GM19397 (cell line): ENCODE measurements at regions not wholly inside any gene's neighbourhood (a gene's known extent, or its start where the extent isn't known, plus 50 kb on each side); places are given as distances from the start of the nearest gene placed in this dataset.
"Not testable (repeated sequence)": the region's sequence is repeated elsewhere in the genome, so short reads cannot be mapped to it uniquely, and the experiment has no call there.

Experiments
- ATAC-seq: cut with Tn5 transposase; IDR thresholded peaks from one replicate; pipeline ENCODE4 v1.9.1; 2021; ENCODE audit warnings: mild to moderate bottlenecking, moderate library complexity; ENCODE audit not compliant: unreplicated experiment

DNA sequence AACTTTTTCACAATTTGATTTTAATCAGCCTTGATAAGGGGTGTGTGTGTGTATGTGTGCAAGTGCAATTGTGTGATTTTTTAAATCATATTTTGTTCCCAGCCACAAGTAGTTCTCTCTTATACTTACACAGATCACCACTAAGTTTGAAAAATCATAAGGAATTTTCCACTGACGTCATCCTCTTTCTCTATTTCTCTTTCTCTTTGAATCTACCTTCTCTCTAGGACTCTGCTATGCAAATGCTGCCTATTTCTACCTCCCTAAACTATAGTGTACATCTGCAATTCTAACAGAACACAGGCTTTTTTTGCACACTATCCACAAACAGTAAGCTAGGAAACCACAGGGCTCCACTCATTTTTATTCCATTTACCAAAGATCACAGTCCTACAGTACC is 254.6 kb upstream of the CYLC2 start:
- no peak for ATAC-seq

DNA sequence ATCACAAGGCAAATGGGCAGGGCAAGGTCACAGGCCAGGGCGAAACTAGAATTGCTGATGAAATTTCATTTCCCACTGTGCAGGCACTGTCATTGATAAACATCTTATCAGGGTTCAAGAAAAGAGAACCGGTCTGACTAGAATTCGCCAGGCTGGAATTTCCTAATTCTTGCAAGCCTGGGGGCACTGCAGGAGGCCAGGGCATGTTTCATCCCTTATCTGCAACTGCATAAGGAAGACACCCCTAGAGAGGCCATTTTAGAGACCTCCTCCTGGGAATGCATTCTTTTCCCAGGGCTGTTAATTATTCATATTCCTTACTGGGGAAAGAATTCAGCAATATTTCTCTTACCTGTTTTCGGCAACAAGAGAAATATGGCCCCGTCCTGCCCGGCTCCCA is 266.2 kb upstream of the CYLC2 start:
- ATAC-seq: no peak

DNA sequence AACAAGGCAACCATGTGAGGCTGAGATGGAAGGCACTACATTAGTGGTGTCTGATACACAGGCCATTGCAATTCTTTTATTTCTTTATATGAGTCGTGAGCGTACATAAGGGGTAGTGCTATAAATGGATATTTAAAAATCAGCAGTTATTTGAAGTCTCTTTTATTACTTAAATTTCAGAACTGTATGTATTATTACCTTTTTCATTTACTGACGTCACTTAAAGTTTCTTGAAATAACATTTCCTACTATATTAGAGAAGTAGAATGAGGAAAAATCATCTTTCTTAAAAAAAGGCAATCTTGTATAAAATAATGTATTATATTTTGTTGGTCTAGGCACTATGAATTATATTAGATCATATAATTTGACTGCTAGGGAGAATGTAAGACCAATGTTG is 280.9 kb upstream of the CYLC2 start:
- ATAC-seq: no peak

DNA sequence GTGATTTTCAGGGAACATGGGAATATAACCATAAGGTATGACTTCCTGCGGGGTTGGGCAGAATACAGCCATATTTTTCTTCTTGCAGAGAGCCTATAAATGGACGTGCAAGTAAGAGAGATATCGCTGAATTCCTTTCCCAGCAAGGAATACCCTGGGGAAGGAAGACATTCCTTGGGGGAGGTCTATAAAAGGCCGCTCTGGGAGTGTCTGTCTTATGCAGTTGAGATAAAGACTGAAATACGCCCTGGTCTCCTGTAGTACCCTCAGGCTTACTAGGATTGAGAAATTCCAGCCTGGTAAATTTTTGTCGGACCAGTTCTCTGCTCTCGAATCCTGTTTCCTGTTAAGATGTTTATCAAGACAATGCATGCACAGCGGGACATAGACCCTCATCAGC is 282.2 kb upstream of the CYLC2 start:
- ATAC-seq: not testable (repeated sequence)

DNA sequence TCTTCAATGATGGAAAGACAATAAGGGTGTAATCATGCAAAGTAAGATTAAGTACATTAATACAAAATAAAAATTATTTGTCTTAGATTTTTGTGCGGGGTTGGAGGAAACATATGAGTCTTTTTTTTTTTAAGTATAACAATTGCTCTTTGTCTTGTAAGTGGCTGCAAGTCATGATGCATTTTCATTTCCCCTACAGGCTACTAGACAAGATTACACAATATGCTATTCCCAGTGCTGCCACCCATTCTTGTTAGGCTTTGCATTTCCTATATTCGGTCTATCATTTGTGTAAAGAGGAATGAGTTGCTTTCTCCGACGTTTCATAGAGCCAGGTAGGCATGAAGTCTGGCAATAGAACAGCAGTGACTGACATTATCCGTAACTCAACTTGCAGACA is 294.2 kb upstream of the CYLC2 start:
- no peak for ATAC-seq

DNA sequence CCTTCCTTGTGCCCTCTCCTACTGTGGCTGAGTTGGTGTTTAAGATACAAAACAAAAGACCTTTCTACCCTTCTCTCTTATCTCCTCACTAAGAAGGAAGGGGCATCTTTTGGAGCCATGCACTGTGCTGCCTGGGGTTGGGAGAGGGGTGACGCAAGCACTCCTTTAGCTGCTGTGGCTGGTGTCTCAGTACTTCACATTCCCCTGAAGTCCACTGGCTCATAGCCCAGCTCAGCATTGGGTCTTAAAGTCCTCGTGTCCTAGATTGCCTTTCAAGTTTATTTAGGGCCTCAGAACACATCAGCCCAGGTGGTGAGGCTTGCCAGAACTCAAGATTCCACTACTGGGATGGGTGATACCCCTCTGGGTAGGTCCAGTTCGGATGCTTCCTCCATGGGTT is 325.9 kb upstream of the CYLC2 start:
- ATAC-seq: no peak

DNA sequence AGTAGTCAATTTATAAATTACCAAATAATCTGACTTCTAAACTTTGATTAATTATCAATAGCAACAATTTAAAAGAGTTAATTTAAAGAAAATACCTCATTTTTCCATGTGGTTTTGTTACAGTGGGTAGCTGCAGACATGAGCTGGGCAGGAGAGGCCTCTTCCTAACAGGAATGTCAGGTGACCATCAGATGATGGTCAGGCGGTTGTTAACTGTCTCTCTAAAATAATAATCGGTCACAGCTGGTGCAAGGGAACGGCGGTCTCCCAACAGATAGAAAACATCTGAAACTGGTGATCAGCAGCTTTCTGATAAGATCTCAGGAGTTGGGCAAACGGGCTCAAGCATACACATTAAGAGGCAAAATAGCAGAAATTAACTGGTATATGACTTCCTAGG is 342.7 kb upstream of the CYLC2 start:
- ATAC-seq: no peak

DNA sequence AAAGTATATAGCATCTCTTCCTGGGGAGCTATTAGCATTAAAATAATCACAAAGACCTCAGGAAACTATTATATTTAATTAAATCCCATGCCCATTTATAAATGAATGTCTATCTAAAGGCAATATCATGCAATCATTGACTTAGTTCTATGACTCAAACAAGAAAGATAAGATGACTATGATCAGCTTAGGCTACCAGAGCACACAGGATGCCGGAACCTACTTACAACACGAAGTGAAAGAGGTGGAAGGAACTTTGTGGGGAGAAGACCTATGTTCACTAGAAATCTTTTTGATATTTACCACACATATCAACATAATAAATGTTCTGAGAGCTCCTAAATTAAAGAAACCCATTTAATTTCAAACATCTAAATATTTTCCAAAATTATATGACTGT is 344.2 kb upstream of the CYLC2 start:
- no peak for ATAC-seq

DNA sequence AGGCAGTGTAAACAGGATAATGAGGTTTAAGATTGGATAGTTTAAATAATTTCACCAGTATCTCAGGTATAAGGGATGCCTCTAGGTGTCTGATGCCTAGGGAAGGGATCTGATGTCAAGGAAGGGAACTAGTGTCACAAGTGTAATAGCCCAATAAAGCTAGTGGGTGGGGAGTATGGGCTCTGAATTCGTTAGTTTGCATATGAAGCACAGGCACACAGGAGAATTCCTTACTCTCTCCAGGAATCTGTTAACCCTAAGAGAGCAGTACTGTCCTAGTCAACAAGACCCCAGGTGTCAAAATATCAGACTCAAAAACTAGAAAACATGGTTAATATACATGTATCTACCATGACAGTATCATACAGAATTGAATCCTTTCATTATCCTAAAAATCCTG is 352.5 kb upstream of the CYLC2 start:
- ATAC-seq: no peak

DNA sequence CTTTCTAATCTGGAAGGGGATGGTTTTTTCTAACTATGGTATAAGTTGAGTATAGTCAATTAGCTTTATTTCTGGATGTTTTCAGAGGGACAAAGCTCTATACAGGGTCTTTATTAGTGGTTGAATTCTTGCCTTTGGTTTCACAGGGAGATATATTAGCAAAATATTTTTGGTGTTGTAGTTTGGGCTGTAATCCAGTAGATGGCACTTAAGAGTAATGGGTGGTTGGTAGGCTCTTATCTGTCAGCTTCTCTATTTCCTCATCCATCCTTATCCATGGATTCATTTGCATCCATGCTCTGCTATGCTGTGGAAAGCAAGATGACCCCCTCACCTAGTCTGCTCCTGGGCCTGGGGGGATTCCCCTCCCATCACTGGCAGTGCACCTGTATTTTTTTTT is 363.6 kb upstream of the CYLC2 start:
- no peak for ATAC-seq

DNA sequence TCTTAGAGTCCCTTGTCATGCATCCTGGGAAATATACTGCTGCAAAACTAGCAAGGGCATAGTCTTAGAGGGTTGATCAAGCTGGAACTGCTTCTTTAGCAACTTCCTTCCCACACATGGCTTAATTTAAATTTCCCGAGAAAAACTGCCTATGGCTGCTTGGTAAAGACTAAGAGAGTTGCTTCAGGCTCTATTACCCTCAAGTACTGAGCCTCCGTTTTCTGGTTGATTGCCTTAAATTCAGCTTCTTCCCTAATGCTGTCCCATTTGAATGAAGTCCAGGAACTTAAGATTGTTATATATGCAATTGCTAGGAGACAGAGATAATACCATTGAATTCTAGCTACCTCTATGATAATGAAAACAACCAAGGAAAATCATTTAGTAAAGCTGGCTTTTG is 385.7 kb upstream of the CYLC2 start:
- ATAC-seq: no peak

DNA sequence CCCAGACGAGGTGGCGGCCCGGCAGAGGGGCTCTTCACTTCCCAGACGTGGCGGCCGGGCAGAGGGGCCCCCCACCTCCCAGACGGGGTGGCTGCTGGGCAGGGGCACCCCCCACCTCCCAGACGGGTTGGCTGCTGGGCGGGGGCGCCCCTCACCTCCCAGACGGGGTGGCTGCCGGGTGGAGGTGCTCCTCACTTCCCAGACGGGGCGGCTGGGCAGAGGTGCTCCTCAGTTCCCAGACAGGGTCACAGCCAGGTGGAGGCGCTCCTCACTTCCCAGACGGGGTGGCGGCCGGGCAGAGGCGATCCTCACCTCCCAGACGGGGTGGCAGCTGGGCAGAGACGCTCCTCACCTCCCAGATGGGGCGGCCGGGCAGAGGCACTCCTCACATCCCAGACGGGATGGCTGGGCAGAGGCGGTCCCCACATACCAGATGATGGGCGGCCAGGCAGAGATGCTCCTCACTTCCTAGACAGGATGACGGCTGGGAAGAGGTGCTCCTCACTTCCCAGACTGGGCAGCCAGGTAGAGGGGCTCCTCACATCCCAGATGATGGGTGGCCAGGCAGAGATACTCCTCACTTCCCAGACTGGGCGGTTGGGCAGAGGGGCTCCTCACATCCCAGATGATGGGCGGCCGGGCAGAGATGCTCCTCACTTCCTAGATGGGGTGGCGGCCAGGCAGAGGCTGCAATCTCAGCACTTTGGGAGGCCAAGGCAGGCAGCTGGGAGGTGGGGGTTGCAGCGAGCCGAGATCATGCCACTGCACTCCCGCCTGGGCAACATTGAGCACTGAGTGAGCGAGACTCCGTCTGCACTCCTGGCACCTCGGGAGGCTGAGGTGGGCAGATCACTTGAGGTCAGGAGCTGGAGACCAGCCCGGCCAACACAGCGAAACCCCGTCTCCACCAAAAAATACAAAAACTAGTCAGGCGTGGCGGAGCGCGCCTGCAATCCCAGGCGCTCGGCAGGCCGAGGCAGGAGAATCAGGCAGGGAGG is 391.6 kb upstream of the CYLC2 start:
- ATAC-seq: not testable (repeated sequence)

DNA sequence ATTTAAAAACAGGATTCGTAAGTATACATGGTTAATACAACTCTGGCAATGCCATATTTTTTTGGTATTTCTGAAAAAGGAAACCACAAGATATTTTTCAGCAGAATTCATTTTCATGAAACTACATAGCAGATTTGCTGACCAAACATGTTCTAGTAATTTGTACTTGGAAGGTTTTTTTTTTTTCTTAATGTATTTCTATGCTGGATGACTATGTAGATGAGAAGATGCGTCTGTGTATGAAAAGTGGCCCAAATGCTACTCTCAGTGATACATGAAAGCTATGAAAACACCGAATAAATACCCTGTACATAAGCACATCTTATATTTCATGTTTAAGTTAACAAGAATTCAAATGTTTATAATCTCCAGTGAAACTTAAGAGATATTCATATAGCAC is 400.9 kb upstream of the CYLC2 start:
- ATAC-seq: no peak

DNA sequence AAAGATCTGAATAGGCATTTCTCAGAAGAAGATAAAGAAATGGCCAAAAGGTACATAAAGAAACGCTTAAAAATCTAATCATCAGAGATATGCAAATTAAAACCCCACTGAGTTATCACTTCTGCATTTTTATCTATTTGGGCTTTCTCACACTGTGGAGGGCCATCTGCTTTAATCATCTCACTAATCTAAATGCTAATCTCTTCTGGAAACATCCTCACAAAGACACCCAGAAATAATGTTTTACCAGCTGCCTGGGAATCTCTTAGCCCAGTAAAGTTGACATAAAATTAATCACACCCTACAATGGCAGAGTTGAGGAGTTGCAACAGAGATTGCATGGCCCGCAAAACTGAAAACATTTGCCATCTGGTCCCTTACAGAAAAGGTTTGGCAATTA is 407.9 kb upstream of the CYLC2 start:
- no peak for ATAC-seq

DNA sequence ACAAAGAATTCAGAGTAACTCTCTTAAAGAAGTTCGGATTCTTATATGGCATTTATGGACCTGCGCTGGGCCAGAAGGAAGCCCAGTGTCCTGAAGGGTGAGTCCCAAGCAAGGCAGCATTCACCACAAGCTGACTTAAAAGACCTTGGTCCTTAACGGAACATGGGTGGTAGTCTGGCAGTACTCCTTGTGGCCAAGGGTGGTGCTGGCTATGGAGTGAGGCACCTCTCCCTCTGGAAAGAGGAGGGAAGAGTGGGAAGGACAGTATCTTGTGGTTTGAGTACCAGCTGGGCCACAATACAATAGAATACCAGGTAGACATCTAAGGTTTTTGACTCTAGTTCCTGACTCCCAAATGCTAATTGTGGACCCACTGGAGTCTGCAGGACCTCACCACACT is 425.7 kb upstream of the CYLC2 start:
- no peak for ATAC-seq

DNA sequence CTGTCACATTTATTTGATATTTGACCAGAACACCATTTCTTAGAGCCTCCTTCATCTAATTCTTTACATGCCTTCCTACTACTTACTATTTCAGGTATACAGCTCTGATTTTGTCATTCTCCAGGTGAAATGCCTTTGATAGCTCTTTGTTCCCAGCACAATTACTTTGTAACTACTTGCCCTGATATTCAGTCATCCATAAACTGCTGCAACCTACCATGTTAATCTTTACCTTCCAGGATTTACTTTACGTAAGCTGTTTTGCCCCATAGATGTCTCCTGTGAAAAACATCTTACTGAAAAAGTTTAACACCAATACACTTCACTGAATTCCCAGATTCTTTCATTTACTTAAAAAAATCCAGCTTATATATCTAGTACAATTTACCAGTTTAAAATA is 443.8 kb upstream of the CYLC2 start:
- ATAC-seq: no peak

DNA sequence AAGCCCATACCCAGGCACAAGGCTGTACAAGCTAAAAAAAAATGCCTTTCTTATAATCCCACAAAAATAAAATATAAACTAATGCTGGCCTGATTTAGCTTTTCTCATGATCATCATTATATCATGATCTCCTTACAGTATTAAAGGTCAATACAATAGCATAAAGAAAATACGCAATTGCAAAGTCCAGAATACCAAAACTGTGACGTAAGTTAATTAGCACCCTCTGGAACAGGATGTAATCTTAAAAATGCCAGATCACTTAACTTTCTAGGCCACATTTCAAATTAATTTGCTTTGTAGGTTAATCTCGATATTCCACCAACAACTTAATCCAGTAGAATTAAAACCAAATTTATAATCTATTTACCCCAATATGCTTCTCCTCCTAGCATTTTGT is 444.2 kb upstream of the CYLC2 start:
- no peak for ATAC-seq

DNA sequence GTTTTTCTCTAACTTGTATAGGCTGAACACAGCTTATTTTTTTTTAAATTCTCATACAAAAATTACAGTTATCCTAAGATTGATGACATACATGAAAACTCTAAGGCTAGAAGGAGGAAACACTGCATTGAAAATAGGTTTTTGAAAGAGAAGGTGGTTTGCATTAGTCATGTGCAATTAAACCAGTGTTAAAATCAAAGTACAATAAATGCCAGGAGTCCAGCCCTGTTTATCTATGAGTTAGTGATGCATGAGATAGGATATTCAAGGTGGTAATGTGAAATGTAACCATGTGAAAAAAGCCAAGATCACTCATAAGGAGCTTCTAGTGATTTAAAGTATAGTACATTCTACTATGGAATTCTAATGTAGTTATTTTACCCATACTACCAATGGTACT is 444.9 kb upstream of the CYLC2 start:
- no peak for ATAC-seq

DNA sequence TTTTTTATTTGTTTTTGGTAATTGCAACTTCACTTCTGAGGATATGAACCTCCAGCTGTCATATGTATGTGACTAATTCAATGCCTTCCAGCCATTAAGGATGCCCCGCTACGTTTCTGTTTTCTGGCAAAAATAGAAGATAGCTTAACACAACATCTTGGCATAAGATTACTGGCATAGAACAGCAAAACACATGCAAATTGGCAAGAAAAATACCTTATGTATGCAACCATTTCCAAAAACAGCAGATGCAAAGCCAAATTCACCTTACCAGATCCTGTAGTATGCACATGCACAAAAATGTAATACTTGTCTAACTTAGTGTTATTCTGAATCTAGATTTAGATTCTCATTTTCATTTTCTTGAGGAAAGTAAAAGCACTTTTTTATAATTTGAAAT is 461.1 kb upstream of the CYLC2 start:
- ATAC-seq: no peak

DNA sequence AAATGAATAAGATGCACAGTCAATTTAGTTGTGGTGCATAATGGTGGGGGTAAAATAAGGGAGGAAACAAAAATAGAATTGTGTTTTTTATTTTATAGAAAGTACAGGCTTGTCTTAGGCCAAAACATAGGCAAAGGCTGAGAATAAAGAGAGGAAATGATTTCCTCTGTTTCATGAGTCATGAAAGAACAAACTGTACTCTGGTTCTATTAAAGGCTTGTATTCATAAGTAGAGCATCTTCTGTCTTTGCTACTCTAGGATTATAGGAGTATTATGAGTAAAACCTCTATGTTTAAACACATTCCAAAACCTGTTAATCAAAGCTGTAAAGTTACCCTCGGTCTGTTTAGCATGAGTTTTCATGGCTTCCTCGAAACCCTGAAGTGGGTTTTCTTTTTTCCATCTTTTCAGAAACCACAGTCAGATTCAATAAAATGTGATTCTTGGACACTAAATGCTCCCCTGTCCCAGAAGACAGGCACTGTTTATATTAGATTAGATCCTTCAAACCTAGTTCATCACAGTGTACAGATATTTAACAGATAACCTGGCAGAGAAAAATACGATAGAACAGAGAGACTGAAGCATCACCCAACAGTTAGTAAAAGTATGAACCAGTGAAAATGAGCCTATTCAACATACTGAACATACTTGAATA is 473.9 kb upstream of the CYLC2 start:
- no peak for ATAC-seq

DNA sequence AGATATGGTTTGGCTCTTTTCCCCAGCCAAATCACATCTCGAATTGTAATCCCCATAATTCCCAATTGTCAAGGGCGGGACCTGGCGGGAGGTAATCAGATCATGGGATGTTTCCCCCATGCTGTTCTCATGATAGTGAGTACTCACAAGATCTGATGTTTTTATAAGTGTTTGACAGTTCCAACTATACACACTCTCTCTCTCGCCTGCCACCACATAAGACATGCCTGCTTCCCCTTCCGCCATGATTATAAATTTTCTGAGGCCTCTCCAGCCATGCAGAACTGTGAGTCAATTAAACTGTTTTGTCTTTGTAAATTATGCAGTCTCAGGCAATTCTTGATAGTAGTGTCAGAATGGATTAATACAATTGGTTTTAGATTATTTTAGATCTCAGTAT is 475.7 kb upstream of the CYLC2 start:
- no peak for ATAC-seq

DNA sequence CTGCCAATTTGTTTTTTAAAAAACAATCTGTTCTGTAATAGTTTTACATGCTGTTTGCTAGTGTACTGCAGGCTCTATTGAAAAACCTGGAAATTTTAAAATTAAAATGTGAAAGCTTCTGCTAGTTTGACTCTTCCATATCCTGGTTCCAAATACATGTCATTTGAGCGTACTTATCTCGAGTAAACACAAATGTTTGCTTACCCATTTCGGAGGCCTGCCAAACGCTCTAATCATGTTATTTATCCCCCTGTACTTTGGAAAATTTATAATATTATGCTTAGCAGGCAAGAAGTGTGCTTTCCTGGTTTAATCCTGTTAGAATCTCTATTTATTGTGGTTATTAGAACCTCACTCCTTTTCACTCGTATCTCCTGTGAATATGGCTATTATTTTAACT is 476.8 kb upstream of the CYLC2 start:
- no peak for ATAC-seq
